Kidney (tissue), 13 donors: ENCODE measurements at regions not wholly inside any gene's neighbourhood (a gene's known extent, or its start where the extent isn't known, plus 50 kb on each side); places are given as distances from the start of the nearest gene placed in this dataset.

Source experiments
- DNase-seq, 5 donors: peaks; one replicate each; pipeline ENCODE4 v3.0.0-alpha.2; 2013 to 2020
- FAIRE-seq: peaks from 2 replicates; lab custom pipeline; 2012; peaks lifted over from hg19 to GRCh38; lab: Jason Lieb, UNC
- H3K27ac ChIP-seq, 2 donors: one replicate each; pipeline ENCODE4 v1.7.0; 2013; ENCODE audit warnings: low read depth in 2 of 2, low read length in 2 of 2, inconsistent platforms in 1 of 2
- H3K27me3 ChIP-seq: one replicate; pipeline ENCODE4 v1.7.1; 2013; ENCODE audit warnings: low read length, inconsistent platforms; ENCODE audit not compliant: control insufficient read depth, insufficient read depth
- H3K36me3 ChIP-seq, 3 donors: one replicate each; pipeline versions ENCODE4 v1.7.0 to v1.7.1; 2013; ENCODE audit warnings: low read length in 3 of 3, control low read depth in 1 of 3, inconsistent platforms in 1 of 3; ENCODE audit not compliant: insufficient read depth in 3 of 3, control insufficient read depth in 2 of 3
- H3K4me1 ChIP-seq, 3 donors: one replicate each; pipeline versions ENCODE4 v1.7.0 to v1.7.1; 2013; ENCODE audit warnings: low read length in 3 of 3, inconsistent platforms in 1 of 3, low read depth in 1 of 3; ENCODE audit not compliant: control insufficient read depth in 2 of 3, insufficient read depth in 2 of 3
- H3K4me3 ChIP-seq, 3 donors: one replicate each; pipeline versions ENCODE4 v1.7.0 to v1.8.1; 2013; ENCODE audit warnings: low read length in 3 of 3, control low read depth in 1 of 3, inconsistent platforms in 1 of 3
- H3K9ac ChIP-seq, 3 donors: one replicate each; pipeline versions ENCODE4 v1.7.0 to v1.7.1; 2013; ENCODE audit warnings: low read length in 3 of 3, control low read depth in 1 of 3, inconsistent platforms in 1 of 3
- H3K9me3 ChIP-seq, 3 donors: one replicate each; pipeline versions ENCODE4 v1.7.0 to v1.7.1; 2013; ENCODE audit warnings: low read length in 3 of 3, control low read depth in 1 of 3, inconsistent platforms in 1 of 3; ENCODE audit not compliant: control insufficient read depth in 2 of 3, insufficient read depth in 1 of 3
- CTCF ChIP-seq: IDR thresholded peaks from 3 replicates; pipeline ENCODE4 v1.5.1; 2012; ENCODE audit warnings: mild to moderate bottlenecking, moderate library complexity, borderline replicate concordance; ENCODE audit not compliant: insufficient read depth; ENCODE audit errors: extremely low read depth
- intact Hi-C: fragments of 100-400 bp; cut with DNase I; formaldehyde crosslinking; loops from one replicate; pipeline ENCODE4 v1.11.1; 2022
- donor health status: control.
- donor health status: control.
- donor health status: control.
- donor health status: control.
- donor health status: control.
- donor health status: DM: yes; HTN: yes; CAD: no.
- donor health status: Normal renal cell carcinoma (clear cell type).

GRCh38 chr5:142474431-142475094 lies 149.7 kb upstream of the SPRY4 start:
- FAIRE-seq: no peak
- peaks cover 0 to 6% (median 0%) of the 10 kb centered on the region in 3 donors for H3K9me3 ChIP-seq
- no peaks in the 10 kb centered on the region for H3K27me3 ChIP-seq
- DNase-seq: no peak
- no peak overlapping the region for H3K27ac ChIP-seq
- no peak overlapping the region for H3K9ac ChIP-seq
- intact Hi-C loops: no loop called here
- no peaks in the 10 kb centered on the region for H3K4me1 ChIP-seq
- no peak for TF ChIP-seq CTCF
- H3K36me3 ChIP-seq: no peaks in the 10 kb centered on the region
- H3K4me3 ChIP-seq: no peak overlapping the region

- Histone ChIP-seq H3K36me3 (no peaks in the 10 kb centered on the region), H3K27me3 (no peaks in the 10 kb centered on the region), H3K9me3 (no peaks in the 10 kb centered on the region), H3K9ac (no peak overlapping the region), H3K4me1 (no peaks in the 10 kb centered on the region), H3K27ac (no peak overlapping the region), H3K4me3 (no peak overlapping the region)
- DNase-seq (no peak), FAIRE-seq (no peak)
- TF ChIP-seq CTCF: no peak
- intact Hi-C loops: no loop called here
Measured at GRCh38 chr5:142473038-142473437, 148.2 kb upstream of the SPRY4 start.

GRCh38 chr5:142472306-142472951 lies 147.6 kb upstream of the SPRY4 start:
- no peak overlapping the region for H3K9ac ChIP-seq
- TF ChIP-seq CTCF: no peak
- no peak overlapping the region for H3K4me3 ChIP-seq
- no peak overlapping the region for H3K27ac ChIP-seq
- FAIRE-seq: no peak
- no peaks in the 10 kb centered on the region for H3K9me3 ChIP-seq
- intact Hi-C loops: no loop called here
- H3K4me1 ChIP-seq: no peaks in the 10 kb centered on the region
- no peak for DNase-seq
- no peaks in the 10 kb centered on the region for H3K27me3 ChIP-seq
- H3K36me3 ChIP-seq: no peaks in the 10 kb centered on the region
